ENCODE measurements at regions not wholly inside any gene's neighbourhood (a gene's known extent, or its start where the extent isn't known, plus 50 kb on each side); places are given as distances from the start of the nearest gene placed in this dataset.

GRCh38 chr5:17785774-17786173 is 151.5 kb downstream of the TAF11L14 start (continued):
- TF ChIP-seq CHD7 (IDR thresholded peaks at IDR 0.05; ENCODE audit: insufficient replicate concordance, low read length): no peak
- 0 out of 2 replicates have a peak, but pooled peaks have one; percentile 20 for TF ChIP-seq YY1 (IDR thresholded peaks at IDR 0.05; ENCODE audit: low read depth, low read length)

Measured in H1 (cell line).